ENCODE measurements at regions not wholly inside any gene's neighbourhood (a gene's known extent, or its start where the extent isn't known, plus 50 kb on each side); places are given as distances from the start of the nearest gene placed in this dataset.

DNA sequence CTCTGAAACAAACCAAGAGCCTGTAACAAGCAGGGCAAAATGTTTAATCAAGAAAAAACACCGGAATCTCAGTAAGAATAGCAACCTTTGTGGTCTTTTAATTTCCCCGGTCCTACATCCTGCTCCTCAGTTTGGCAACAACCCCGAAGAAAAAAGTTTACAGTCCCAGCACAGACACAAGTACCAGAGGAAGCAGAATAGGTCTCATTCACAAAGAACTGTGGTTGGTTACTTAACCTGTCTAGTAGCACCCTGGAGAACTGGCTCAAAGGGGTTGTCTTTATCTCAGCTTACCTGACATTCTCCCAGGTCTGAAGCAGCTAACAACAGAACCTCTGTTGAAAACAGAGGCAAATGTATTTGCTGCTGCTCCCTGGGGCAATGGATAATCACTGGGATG, 399.3 kb downstream of the AJAP1 start:
- H3K4me3 ChIP-seq (ENCODE audit: control extremely low read depth in 1 of 5, extremely low read depth in 1 of 5, insufficient read depth in 1 of 5, low read depth in 2 of 5, low read length in 4 of 5), result no peak overlapping the region
- CTCF ChIA-PET, result interaction anchor here (0.6 kb wide), 1 partner anchor 335 kb away, joined by 3 read pairs; no protein-coding TSS in a partner anchor
- Mint-ChIP-seq H3K27ac (no peak overlapping the region), H3K9me3 (ENCODE audit: insufficient read depth) (no peaks in the 10 kb centered on the region), H3K27me3 (peaks cover 3% of the 10 kb centered on the region), H3K4me3 (no peak overlapping the region), H3K4me1 (no peaks in the 10 kb centered on the region)
- H3K36me3 ChIP-seq (replicated peaks in 1 of 2; ENCODE audit: control extremely low read depth in 1 of 2, control insufficient read depth in 1 of 2, extremely low read depth in 1 of 2, insufficient read depth in 2 of 2, low read length in 1 of 2), result no peaks in the 10 kb centered on the region
- H3K9me3 ChIP-seq (ENCODE audit: control extremely low read depth in 1 of 3, control insufficient read depth in 2 of 3, insufficient read depth in 1 of 3, low read length in 2 of 3), result peaks cover 0 to 1% (median 0%) of the 10 kb centered on the region in 3 donors
- DNase-seq, result no peak
- H3K27me3 ChIP-seq (replicated peaks in 1 of 4; ENCODE audit: control extremely low read depth in 1 of 4, control insufficient read depth in 3 of 4, insufficient read depth in 4 of 4, low read length in 3 of 4), result no peaks in the 10 kb centered on the region
- POLR2A ChIA-PET, result no interaction called here
- ATAC-seq (ENCODE audit: low read depth), result no peak
- no peaks in the 10 kb centered on the region for H3K4me1 ChIP-seq (ENCODE audit: control insufficient read depth in 2 of 2, insufficient read depth in 2 of 2, low read length in 2 of 2)
- no peak overlapping the region for H3K4me2 ChIP-seq (replicated peaks; ENCODE audit: low read depth, low read length, poor library complexity, severe bottlenecking)
- intact Hi-C loops (cut with micrococcal nuclease), result no loop called here
- H3K27ac ChIP-seq (ENCODE audit: low read length in 2 of 2), result no peak overlapping the region
- H2AFZ ChIP-seq (ENCODE audit: insufficient read depth, low read depth, low read length, poor library complexity, severe bottlenecking), result no peak overlapping the region
- H3K79me2 ChIP-seq (ENCODE audit: control insufficient read depth, insufficient read depth, low read length), result no peaks in the 10 kb centered on the region
- TF ChIP-seq CTCF (IDR thresholded peaks at IDR 0.05) (no peak), EZH2 (IDR thresholded peaks at IDR 0.05; ENCODE audit: borderline replicate concordance, insufficient read depth, low read depth, low read length, poor library complexity, severe bottlenecking) (no peak)
- no peak overlapping the region for H3K9ac ChIP-seq (ENCODE audit: low read length)
- H4K20me1 ChIP-seq (ENCODE audit: control insufficient read depth, insufficient read depth, low read length, poor library complexity, severe bottlenecking), result no peaks in the 10 kb centered on the region
- WGBS (ENCODE audit: insufficient coverage), result 9% methylated on average over 1 of the region's 3 CpGs

DNA sequence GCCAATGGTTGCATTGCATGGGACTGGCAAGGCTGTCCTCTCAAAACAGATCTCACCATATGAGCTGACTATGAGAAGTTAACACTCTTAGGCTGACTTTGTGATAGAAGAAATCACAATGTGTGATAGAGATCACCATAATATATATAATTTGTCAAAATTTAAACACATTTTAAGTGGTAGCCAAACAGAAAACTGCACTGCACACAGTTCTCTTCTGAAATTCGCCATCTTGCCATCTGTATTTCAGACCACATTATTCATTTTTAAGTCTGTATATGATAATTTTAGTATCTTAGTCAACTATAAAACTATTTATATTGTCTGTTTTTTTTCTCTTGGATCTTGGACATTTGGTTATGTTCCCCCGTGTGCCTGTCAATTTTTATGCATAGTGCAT, 374.7 kb downstream of the AJAP1 start:
- H3K9me3 Mint-ChIP-seq (ENCODE audit: insufficient read depth), result no peaks in the 10 kb centered on the region
- H3K27ac Mint-ChIP-seq, result no peak overlapping the region
- no CpG with 5 or more reads among the region's 2 CpGs for WGBS (ENCODE audit: insufficient coverage)
- Histone ChIP-seq H3K27me3 (replicated peaks in 1 of 4; ENCODE audit: control extremely low read depth in 1 of 4, control insufficient read depth in 3 of 4, insufficient read depth in 4 of 4, low read length in 3 of 4) (no peaks in the 10 kb centered on the region), H3K4me1 (ENCODE audit: control insufficient read depth in 2 of 2, insufficient read depth in 2 of 2, low read length in 2 of 2) (no peaks in the 10 kb centered on the region), H2AFZ (ENCODE audit: insufficient read depth, low read depth, low read length, poor library complexity, severe bottlenecking) (no peak overlapping the region), H3K79me2 (ENCODE audit: control insufficient read depth, insufficient read depth, low read length) (no peaks in the 10 kb centered on the region), H3K27ac (ENCODE audit: low read length in 2 of 2) (no peak overlapping the region), H3K4me2 (replicated peaks; ENCODE audit: low read depth, low read length, poor library complexity, severe bottlenecking) (no peak overlapping the region), H3K4me3 (ENCODE audit: control extremely low read depth in 1 of 5, extremely low read depth in 1 of 5, insufficient read depth in 1 of 5, low read depth in 2 of 5, low read length in 4 of 5) (no peak overlapping the region), H3K36me3 (replicated peaks in 1 of 2; ENCODE audit: control extremely low read depth in 1 of 2, control insufficient read depth in 1 of 2, extremely low read depth in 1 of 2, insufficient read depth in 2 of 2, low read length in 1 of 2) (no peaks in the 10 kb centered on the region), H3K9ac (ENCODE audit: low read length) (no peak overlapping the region), H3K9me3 (ENCODE audit: control extremely low read depth in 1 of 3, control insufficient read depth in 2 of 3, insufficient read depth in 1 of 3, low read length in 2 of 3) (peaks cover 0 to 6% (median 0%) of the 10 kb centered on the region in 3 donors), H4K20me1 (ENCODE audit: control insufficient read depth, insufficient read depth, low read length, poor library complexity, severe bottlenecking) (no peaks in the 10 kb centered on the region)
- intact Hi-C loops (cut with micrococcal nuclease), result no loop called here
- ChIA-PET POLR2A (no interaction called here), CTCF (no interaction called here)
- no peak overlapping the region for H3K4me3 Mint-ChIP-seq
- no peaks in the 10 kb centered on the region for H3K4me1 Mint-ChIP-seq
- ATAC-seq (ENCODE audit: low read depth) (no peak), DNase-seq (no peak)
- H3K27me3 Mint-ChIP-seq, result peaks cover 3% of the 10 kb centered on the region
- TF ChIP-seq CTCF (IDR thresholded peaks at IDR 0.05), result no peak
- TF ChIP-seq EZH2 (IDR thresholded peaks at IDR 0.05; ENCODE audit: borderline replicate concordance, insufficient read depth, low read depth, low read length, poor library complexity, severe bottlenecking), result no peak
